Mesenchymal stem cell (in vitro differentiated cells and primary cell): ENCODE measurements at regions not wholly inside any gene's neighbourhood (a gene's known extent, or its start where the extent isn't known, plus 50 kb on each side); places are given as distances from the start of the nearest gene placed in this dataset.

ENCODE experiments used
- DNase-seq: peaks from one replicate; pipeline ENCODE4 v3.0.0-alpha.2; 2013
- H2AFZ ChIP-seq: one replicate; pipeline ENCODE4 v1.6.1; 2013; ENCODE audit warnings: low read depth, mild to moderate bottlenecking, control low read depth, inconsistent platforms, low read length, moderate library complexity
- H2AK5ac ChIP-seq: 2 replicates; pipeline ENCODE4 v1.6.1; 2013; ENCODE audit warnings: low read length, moderate library complexity, mild to moderate bottlenecking, inconsistent platforms; ENCODE audit not compliant: severe bottlenecking
- H2BK120ac ChIP-seq: one replicate; pipeline ENCODE4 v1.6.1; 2013; ENCODE audit warnings: low read depth, mild to moderate bottlenecking, inconsistent platforms, low read length, moderate library complexity
- H2BK12ac ChIP-seq, 2 experiments: one replicate each; pipeline ENCODE4 v1.6.1; 2013; ENCODE audit warnings: inconsistent platforms in 2 of 2, low read length in 2 of 2, mild to moderate bottlenecking in 2 of 2, moderate library complexity in 2 of 2, control low read depth in 1 of 2
- H2BK15ac ChIP-seq: one replicate; pipeline ENCODE4 v1.6.1; 2013; ENCODE audit warnings: mild to moderate bottlenecking, low read depth, inconsistent platforms; ENCODE audit not compliant: poor library complexity, severe bottlenecking
- H2BK5ac ChIP-seq: 2 replicates; pipeline ENCODE4 v1.6.1; 2013; ENCODE audit warnings: low read depth, mild to moderate bottlenecking, low read length, control low read depth, inconsistent platforms; ENCODE audit not compliant: poor library complexity, severe bottlenecking
- H3K14ac ChIP-seq, 2 experiments: one replicate each; pipeline ENCODE4 v1.6.1; 2013; ENCODE audit warnings: inconsistent platforms in 2 of 2, low read length in 2 of 2, control low read depth in 1 of 2, mild to moderate bottlenecking in 1 of 2, moderate library complexity in 1 of 2
- H3K18ac ChIP-seq, 2 experiments: one replicate each; pipeline ENCODE4 v1.6.1; 2013; ENCODE audit warnings: inconsistent platforms in 2 of 2, low read length in 2 of 2, control low read depth in 1 of 2, low read depth in 1 of 2, mild to moderate bottlenecking in 1 of 2
- H3K23ac ChIP-seq, 2 experiments: one replicate each; pipeline ENCODE4 v1.6.1; 2013; ENCODE audit warnings: inconsistent platforms in 2 of 2, low read length in 2 of 2, mild to moderate bottlenecking in 2 of 2, moderate library complexity in 2 of 2, control low read depth in 1 of 2
- H3K27ac ChIP-seq: 2 replicates; pipeline ENCODE4 v1.5.1; 2013; ENCODE audit warnings: mild to moderate bottlenecking, moderate library complexity, low read length, control low read depth, inconsistent platforms; ENCODE audit not compliant: poor library complexity, severe bottlenecking
- H3K27me3 ChIP-seq, 2 experiments: 2 replicates each; pipeline versions ENCODE4 v1.6.1 to v1.7.0; 2013; ENCODE audit warnings: low read length in 2 of 2, mild to moderate bottlenecking in 2 of 2, moderate library complexity in 2 of 2, control low read depth in 1 of 2, inconsistent platforms in 1 of 2; ENCODE audit not compliant: control insufficient read depth in 1 of 2, insufficient read depth in 1 of 2
- H3K36me3 ChIP-seq, 2 experiments: 2 replicates each; pipeline versions ENCODE4 v1.6.1 to v1.7.0; 2013; ENCODE audit warnings: low read length in 2 of 2, control low read depth in 1 of 2, inconsistent platforms in 1 of 2, low read depth in 1 of 2, mild to moderate bottlenecking in 1 of 2; ENCODE audit not compliant: insufficient read depth in 2 of 2, control insufficient read depth in 1 of 2
- H3K4ac ChIP-seq, 2 experiments: one replicate each; pipeline ENCODE4 v1.6.1; 2013; ENCODE audit warnings: inconsistent platforms in 2 of 2, low read length in 2 of 2, mild to moderate bottlenecking in 2 of 2, moderate library complexity in 2 of 2, control low read depth in 1 of 2, low read depth in 1 of 2
- H3K4me1 ChIP-seq: 2 replicates; pipeline ENCODE4 v1.6.1; 2013; ENCODE audit warnings: low read depth, low read length, control low read depth; ENCODE audit not compliant: control insufficient read depth, insufficient read depth
- H3K4me2 ChIP-seq: 2 replicates; pipeline ENCODE4 v1.6.1; 2013; ENCODE audit warnings: low read length, mild to moderate bottlenecking, inconsistent platforms; ENCODE audit not compliant: poor library complexity, severe bottlenecking
- H3K4me3 ChIP-seq, 2 experiments: 2 replicates each; pipeline versions ENCODE4 v1.5.1 to v1.7.0; 2013; ENCODE audit warnings: low read length in 2 of 2, mild to moderate bottlenecking in 2 of 2, control low read depth in 1 of 2, low read depth in 1 of 2; ENCODE audit not compliant: insufficient read depth in 1 of 2
- H3K79me1 ChIP-seq: replicated peaks from 2 replicates; pipeline ENCODE4 v1.6.1; 2013; ENCODE audit warnings: mild to moderate bottlenecking, control low read depth, low read length, inconsistent platforms; ENCODE audit not compliant: poor library complexity, severe bottlenecking
- H3K9ac ChIP-seq: 2 replicates; pipeline ENCODE4 v1.7.0; 2013; ENCODE audit warnings: mild to moderate bottlenecking, low read length, moderate library complexity
- H3K9me3 ChIP-seq: 2 replicates; pipeline ENCODE4 v1.7.0; 2013; ENCODE audit warnings: mild to moderate bottlenecking, low read length; ENCODE audit not compliant: control insufficient read depth
- H4K8ac ChIP-seq: one replicate; pipeline ENCODE4 v1.6.1; 2013; ENCODE audit warnings: inconsistent platforms, mild to moderate bottlenecking, low read length, moderate library complexity
- H4K91ac ChIP-seq: one replicate; pipeline ENCODE4 v1.6.1; 2013; ENCODE audit warnings: mild to moderate bottlenecking, low read length, inconsistent platforms
- WGBS: methylation state at CpG from one replicate; pipeline ENCODE4 v1.1.7; 2013; ENCODE audit warnings: mixed read lengths; 5-methylcytosine and 5-hydroxymethylcytosine counted together

- Histone ChIP-seq H3K14ac (no peak overlapping the region), H3K36me3 (no peaks in the 10 kb centered on the region), H2AK5ac (no peak overlapping the region), H2BK12ac (no peak overlapping the region), H2AFZ (no peak overlapping the region), H3K4me2 (no peak overlapping the region), H3K18ac (no peak overlapping the region), H3K4me1 (no peaks in the 10 kb centered on the region), H3K4ac (no peak overlapping the region), H3K9ac (no peak overlapping the region), H3K27ac (no peak overlapping the region), H3K27me3 (no peaks in the 10 kb centered on the region), H3K79me1 (no peaks in the 10 kb centered on the region), H4K8ac (no peak overlapping the region), H4K91ac (no peak overlapping the region), H2BK5ac (no peak overlapping the region), H3K23ac (no peak overlapping the region), H2BK120ac (no peak overlapping the region), H3K4me3 (no peak overlapping the region), H3K9me3 (no peaks in the 10 kb centered on the region), H2BK15ac (no peak overlapping the region)
- no peak for DNase-seq
- 58% methylated on average over 2 of the region's 2 CpGs for whole genome bisulfite sequencing
Observed at GRCh38 chr2:6308986-6309385, 556.7 kb downstream of the CMPK2 start.

GRCh38 chr2:6309415-6310255, 556.1 kb downstream of the CMPK2 start:
- Histone ChIP-seq H2BK5ac (no peak overlapping the region), H3K23ac (no peak overlapping the region), H3K9ac (no peak overlapping the region), H3K9me3 (no peaks in the 10 kb centered on the region), H4K8ac (no peak overlapping the region), H3K4ac (no peak overlapping the region), H2AK5ac (no peak overlapping the region), H3K79me1 (no peaks in the 10 kb centered on the region), H3K18ac (no peak overlapping the region), H3K14ac (no peak overlapping the region), H2BK120ac (no peak overlapping the region), H3K27ac (no peak overlapping the region), H3K4me3 (no peak overlapping the region), H2BK15ac (no peak overlapping the region), H2BK12ac (no peak overlapping the region), H2AFZ (no peak overlapping the region), H3K36me3 (no peaks in the 10 kb centered on the region), H3K4me2 (no peak overlapping the region), H4K91ac (no peak overlapping the region), H3K4me1 (no peaks in the 10 kb centered on the region), H3K27me3 (no peaks in the 10 kb centered on the region)
- no peak for DNase-seq
- WGBS: 79% methylated on average over 6 of the region's 9 CpGs

GRCh38 chr2:6310256-6311215, 555.2 kb downstream of the CMPK2 start:
- no peak overlapping the region for H2BK5ac ChIP-seq
- no peaks in the 10 kb centered on the region for H3K4me1 ChIP-seq
- no peak overlapping the region for H3K4me3 ChIP-seq
- no peak overlapping the region for H2BK12ac ChIP-seq
- H3K27me3 ChIP-seq: no peaks in the 10 kb centered on the region
- no peak overlapping the region for H2BK15ac ChIP-seq
- DNase-seq: no peak
- H3K23ac ChIP-seq: no peak overlapping the region
- H3K18ac ChIP-seq: no peak overlapping the region
- no peaks in the 10 kb centered on the region for H3K79me1 ChIP-seq
- 68% methylated on average over 13 of the region's 16 CpGs for WGBS
- no peak overlapping the region for H3K4ac ChIP-seq
- no peak overlapping the region for H4K8ac ChIP-seq
- H2AFZ ChIP-seq: no peak overlapping the region
- H4K91ac ChIP-seq: no peak overlapping the region
- H3K36me3 ChIP-seq: no peaks in the 10 kb centered on the region
- H2AK5ac ChIP-seq: no peak overlapping the region
- no peak overlapping the region for H3K27ac ChIP-seq
- H2BK120ac ChIP-seq: no peak overlapping the region
- no peak overlapping the region for H3K14ac ChIP-seq
- no peak overlapping the region for H3K4me2 ChIP-seq
- no peaks in the 10 kb centered on the region for H3K9me3 ChIP-seq
- H3K9ac ChIP-seq: no peak overlapping the region

GRCh38 chr2:6312367-6312766, 553.3 kb downstream of the CMPK2 start:
- H2BK12ac ChIP-seq: no peak overlapping the region
- WGBS: 72% methylated on average over 6 of the region's 6 CpGs

More at GRCh38 chr2:6312367-6312766, 553.3 kb downstream of the CMPK2 start:
- H2BK5ac ChIP-seq: no peak overlapping the region
- DNase-seq: no peak
- H3K4me3 ChIP-seq: no peak overlapping the region
- no peak overlapping the region for H3K4me2 ChIP-seq
- H3K18ac ChIP-seq: no peak overlapping the region
- H2BK15ac ChIP-seq: no peak overlapping the region
- no peaks in the 10 kb centered on the region for H3K9me3 ChIP-seq
- no peak overlapping the region for H2AK5ac ChIP-seq
- H4K91ac ChIP-seq: no peak overlapping the region
- H3K27ac ChIP-seq: no peak overlapping the region
- H2AFZ ChIP-seq: no peak overlapping the region
- no peaks in the 10 kb centered on the region for H3K36me3 ChIP-seq
- H3K23ac ChIP-seq: no peak overlapping the region
- H3K4ac ChIP-seq: no peak overlapping the region
- no peaks in the 10 kb centered on the region for H3K4me1 ChIP-seq
- no peak overlapping the region for H3K9ac ChIP-seq
- no peak overlapping the region for H2BK120ac ChIP-seq
- H3K79me1 ChIP-seq: no peaks in the 10 kb centered on the region
- H4K8ac ChIP-seq: no peak overlapping the region
- H3K27me3 ChIP-seq: no peaks in the 10 kb centered on the region
- H3K14ac ChIP-seq: no peak overlapping the region
